ENCODE measurements at regions not wholly inside any gene's neighbourhood (a gene's known extent, or its start where the extent isn't known, plus 50 kb on each side); places are given as distances from the start of the nearest gene placed in this dataset.

GRCh38 chr14:61934385-61934784 is 172.2 kb downstream of the SNAPC1 start:
- intact Hi-C loops (cut with DNase I) = no loop called here
- ATAC-seq (no peak), DNase-seq (no peak)

- ATAC-seq = no peak
- intact Hi-C loops (cut with DNase I) = no loop called here
- no peak for DNase-seq
Measured at GRCh38 chr14:61939776-61940175, 177.6 kb downstream of the SNAPC1 start.

GRCh38 chr14:61940666-61941420 is 178.6 kb downstream of the SNAPC1 start:
- DNase-seq (no peak), ATAC-seq (no peak)
- intact Hi-C loops (cut with DNase I) = no loop called here

GRCh38 chr14:61941421-61942150 is 179.4 kb downstream of the SNAPC1 start:
- no peak for ATAC-seq
- intact Hi-C loops (cut with DNase I) = no loop called here
- no peak for DNase-seq

- DNase-seq (no peak), ATAC-seq (no peak)
- intact Hi-C loops (cut with DNase I) = no loop called here
Measured at GRCh38 chr14:61948376-61948775, 186.2 kb downstream of the SNAPC1 start.

GRCh38 chr14:61950340-61950739 is 188.1 kb downstream of the SNAPC1 start:
- ATAC-seq (no peak), DNase-seq (no peak)
- intact Hi-C loops (cut with DNase I) = no loop called here

- DNase-seq = no peak
- intact Hi-C loops (cut with DNase I) = no loop called here
- no peak for ATAC-seq
Measured at GRCh38 chr14:61953602-61954001, 191.4 kb downstream of the SNAPC1 start.

- DNase-seq (no peak), ATAC-seq (no peak)
- intact Hi-C loops (cut with DNase I) = no loop called here
Measured at GRCh38 chr14:61954306-61954705, 192.1 kb downstream of the SNAPC1 start.

GRCh38 chr14:61956517-61956916 is 194.3 kb downstream of the SNAPC1 start:
- ATAC-seq = no peak
- no peak for DNase-seq

GRCh38 chr14:61959348-61959747 is 197.1 kb downstream of the SNAPC1 start:
- ATAC-seq (no peak), DNase-seq (no peak)
- intact Hi-C loops (cut with DNase I) = no loop called here

More at GRCh38 chr14:61956517-61956916, 194.3 kb downstream of the SNAPC1 start:
- intact Hi-C loops (cut with DNase I) = no loop called here

- intact Hi-C loops (cut with DNase I) = no loop called here
- DNase-seq (no peak), ATAC-seq (no peak)
Measured at GRCh38 chr14:61961369-61961768, 199.1 kb downstream of the SNAPC1 start.

- ATAC-seq (no peak), DNase-seq (no peak)
- intact Hi-C loops (cut with DNase I) = no loop called here
Measured at GRCh38 chr14:61963926-61964325, 201.7 kb downstream of the SNAPC1 start.

- DNase-seq (no peak), ATAC-seq (no peak)
- intact Hi-C loops (cut with DNase I) = no loop called here
Measured at GRCh38 chr14:61965030-61965745, 203.0 kb downstream of the SNAPC1 start.

- ATAC-seq = no peak
Measured at GRCh38 chr14:61968207-61968606, 206.0 kb downstream of the SNAPC1 start.

GRCh38 chr14:61972711-61973110 is 210.5 kb downstream of the SNAPC1 start:
- ATAC-seq = no peak
- DNase-seq = no peak
- intact Hi-C loops (cut with DNase I) = no loop called here

More at GRCh38 chr14:61968207-61968606, 206.0 kb downstream of the SNAPC1 start:
- intact Hi-C loops (cut with DNase I) = no loop called here
- DNase-seq = no peak

GRCh38 chr14:61973981-61974380 is 211.8 kb downstream of the SNAPC1 start:
- intact Hi-C loops (cut with DNase I) = no loop called here
- ATAC-seq = no peak
- no peak for DNase-seq

GRCh38 chr14:61977217-61977616 is 215.0 kb downstream of the SNAPC1 start:
- intact Hi-C loops (cut with DNase I) = no loop called here
- DNase-seq = no peak
- no peak for ATAC-seq

GRCh38 chr14:61988240-61988639 is 226.0 kb downstream of the SNAPC1 start:
- intact Hi-C loops (cut with DNase I) = no loop called here
- no peak for DNase-seq
- no peak for ATAC-seq

GRCh38 chr14:61992139-61992538 is 229.9 kb downstream of the SNAPC1 start:
- ATAC-seq = no peak
- intact Hi-C loops (cut with DNase I) = no loop called here

GRCh38 chr14:61992926-61993325 is 230.7 kb downstream of the SNAPC1 start:
- ATAC-seq (no peak), DNase-seq (no peak)
- intact Hi-C loops (cut with DNase I) = no loop called here

More at GRCh38 chr14:61992139-61992538, 229.9 kb downstream of the SNAPC1 start:
- no peak for DNase-seq
